COLO668 (cell line): ENCODE measurements at regions not wholly inside any gene's neighbourhood (a gene's known extent, or its start where the extent isn't known, plus 50 kb on each side); places are given as distances from the start of the nearest gene placed in this dataset.
"Not testable (repeated sequence)": the region's sequence is repeated elsewhere in the genome, so short reads cannot be mapped to it uniquely, and the experiment has no call there.

Experiments
- DNase-seq: peaks from one replicate; lab custom pipeline; 2025; ENCODE audit not compliant: unreplicated experiment; lab: John Stamatoyannopoulos, UW

DNA sequence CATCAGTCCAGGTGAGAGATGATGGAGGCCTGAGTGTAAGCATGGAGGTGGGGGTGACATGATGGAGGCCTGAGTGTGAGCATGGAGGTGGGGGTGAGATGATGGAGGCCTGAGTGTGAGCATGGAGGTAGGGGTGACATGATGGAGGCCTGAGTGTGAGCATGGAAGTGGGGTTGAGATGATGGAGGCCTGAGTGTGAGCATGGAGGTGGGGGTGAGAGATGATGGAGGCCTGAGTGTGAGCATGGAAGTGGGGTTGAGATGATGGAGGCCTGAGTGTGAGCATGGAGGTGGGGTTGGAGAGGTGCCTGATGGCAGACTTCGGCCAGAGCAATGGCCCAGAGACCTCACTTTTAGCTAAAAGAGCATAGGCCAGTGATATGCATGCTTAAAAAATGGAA is 269.9 kb upstream of the PLPP4 start:
- DNase-seq: not testable (repeated sequence)

DNA sequence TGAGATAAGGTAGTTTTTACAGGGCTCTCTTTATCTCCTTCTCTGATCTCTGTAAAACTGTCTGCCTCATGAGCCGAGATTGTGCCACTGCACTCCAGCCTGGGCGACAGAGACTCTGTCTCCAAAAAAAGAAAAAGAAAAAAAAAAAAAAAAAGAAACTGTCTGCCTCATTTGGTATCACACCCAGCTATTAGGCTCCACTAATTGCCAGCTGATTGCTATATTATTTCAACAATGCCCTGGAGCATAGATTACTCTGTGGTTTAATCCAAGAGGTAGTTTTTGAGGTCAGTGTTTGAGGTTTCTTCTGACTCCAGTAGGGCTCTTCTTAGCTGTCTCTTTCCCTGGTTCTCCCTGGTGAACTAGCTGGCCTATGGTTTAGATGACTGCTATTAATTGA is 268.1 kb upstream of the PLPP4 start:
- DNase-seq: no peak

DNA sequence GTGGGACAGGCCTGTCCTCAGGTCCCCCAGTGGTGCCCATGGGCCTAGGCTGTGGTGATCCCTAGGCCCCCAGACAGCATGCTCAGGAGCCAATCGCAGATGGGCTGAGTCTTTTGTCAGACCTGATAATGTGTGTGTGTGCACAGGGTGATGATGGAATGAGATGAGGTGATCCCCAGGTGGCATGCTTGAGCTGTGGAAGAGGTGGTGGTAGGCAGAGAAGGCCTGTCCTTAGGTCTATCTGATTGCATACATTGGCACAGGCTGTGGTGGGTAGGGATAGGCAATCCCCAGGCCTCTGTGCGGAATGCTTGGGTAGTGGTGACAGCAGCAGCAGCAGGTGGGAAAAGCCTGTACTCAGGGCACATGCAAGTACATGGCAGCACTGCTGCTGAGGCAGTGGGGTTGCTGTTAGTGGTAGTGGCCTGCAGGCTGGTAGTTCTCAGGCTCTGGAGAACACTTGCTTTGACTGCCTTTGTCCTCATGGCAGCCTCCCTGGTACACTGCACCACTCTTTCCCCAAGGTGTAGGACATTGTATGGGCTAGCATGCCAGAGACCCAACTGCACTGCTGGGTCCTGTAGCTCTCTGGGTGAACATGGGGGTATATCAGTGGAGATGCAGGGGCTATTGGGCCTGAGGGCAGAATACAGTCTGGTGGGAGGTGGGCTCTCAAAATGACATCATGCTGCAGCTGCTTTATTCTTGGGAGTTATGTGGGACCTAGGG is 260.9 kb upstream of the PLPP4 start:
- DNase-seq: no peak

DNA sequence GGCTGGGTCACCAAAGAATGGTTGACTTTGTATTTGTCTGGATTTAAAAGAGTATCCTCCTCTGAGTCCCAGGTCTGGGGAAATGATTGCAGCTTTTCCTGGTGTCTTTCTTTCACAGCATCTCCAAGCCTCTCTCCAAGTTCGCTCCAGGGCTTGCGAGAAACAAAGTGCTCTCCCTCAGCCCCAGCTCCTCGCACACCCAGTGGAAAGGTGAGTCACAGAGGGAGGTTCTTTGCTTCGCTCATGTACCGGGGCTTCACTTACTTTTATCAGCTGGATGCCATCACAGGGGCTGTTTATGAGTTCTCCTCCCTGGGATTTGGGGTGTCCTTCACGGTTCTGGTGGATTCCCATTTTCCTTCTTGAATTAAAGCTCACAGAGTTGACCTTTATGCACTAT is 252.2 kb upstream of the PLPP4 start:
- no peak for DNase-seq

DNA sequence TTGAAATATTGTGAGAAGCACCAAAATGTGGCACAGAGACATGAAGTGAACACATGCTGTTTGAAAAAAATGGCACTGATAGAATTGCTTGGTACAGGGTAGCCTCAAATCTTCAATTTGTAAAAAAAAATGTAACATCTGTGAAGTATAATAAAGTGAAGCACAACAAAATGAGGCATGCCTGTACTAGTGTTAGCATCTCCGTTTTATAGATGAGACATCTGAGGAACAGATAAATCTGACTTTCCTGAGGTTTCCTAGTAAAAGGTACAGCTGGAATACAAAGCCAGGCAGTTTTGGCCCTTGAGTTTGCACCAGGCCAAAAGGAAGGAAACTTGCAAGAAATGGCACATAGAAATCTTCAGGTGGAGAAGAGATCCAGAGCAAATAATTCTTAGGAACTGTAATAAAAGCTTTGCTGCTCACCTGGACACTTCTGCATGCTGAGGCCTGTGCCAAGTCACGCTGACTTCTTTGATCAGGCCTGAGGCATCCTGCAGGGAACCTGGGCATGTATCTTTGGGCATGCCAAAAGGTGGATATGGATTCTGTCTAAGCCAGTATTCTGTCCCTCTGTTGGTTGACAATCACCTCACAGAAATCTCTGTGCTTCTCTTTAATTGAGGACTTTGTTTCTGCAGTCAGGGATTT is 251.5 kb upstream of the PLPP4 start:
- DNase-seq: no peak

DNA sequence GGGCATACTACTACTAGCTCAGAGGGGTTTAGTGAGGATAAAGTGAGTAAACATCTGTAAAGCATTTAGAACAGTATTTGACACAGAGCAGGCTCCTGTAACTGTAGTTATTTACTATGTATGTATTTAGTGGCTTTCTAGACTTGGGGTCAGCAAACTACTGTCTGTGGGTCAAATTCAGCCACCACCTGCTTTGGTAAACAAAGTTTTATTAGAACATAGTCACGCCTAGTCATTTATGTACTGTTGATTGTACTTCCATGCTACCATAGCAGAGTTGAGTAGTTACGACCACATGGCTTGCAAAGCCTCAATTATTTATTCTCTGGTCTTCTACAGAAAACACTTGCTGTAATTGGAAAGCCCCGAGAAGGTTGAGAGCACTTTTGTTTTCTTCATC is 248.5 kb upstream of the PLPP4 start:
- DNase-seq: no peak

DNA sequence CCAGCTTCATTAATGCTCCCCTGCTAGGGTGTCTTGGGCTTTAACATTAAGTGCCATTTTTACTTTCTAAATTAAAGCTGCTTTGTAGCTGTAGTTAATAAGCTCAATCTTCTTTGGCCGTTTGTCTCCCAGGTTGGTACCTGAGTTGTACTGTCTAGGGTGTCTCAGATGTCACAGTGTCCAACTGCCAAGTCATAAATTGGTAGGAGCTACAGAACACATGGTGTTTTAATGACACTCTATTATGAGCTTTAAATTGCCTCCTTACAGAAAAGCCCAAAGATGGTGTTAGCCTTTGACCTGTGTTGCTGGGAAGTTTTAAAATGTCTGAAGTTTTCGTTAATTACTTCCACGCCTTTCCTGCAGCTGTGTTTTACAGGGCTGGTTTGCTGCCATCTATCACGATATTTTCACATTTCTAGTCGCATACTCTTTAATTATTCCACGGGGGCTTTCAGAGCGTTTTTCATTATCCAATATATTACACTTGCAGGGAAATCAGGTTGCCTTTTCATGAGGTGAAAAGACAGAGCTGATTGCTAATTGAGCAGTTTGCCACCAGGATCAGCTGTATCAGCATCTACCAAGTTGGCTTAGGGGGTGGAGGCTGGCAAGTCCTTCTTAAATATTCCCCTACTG is 247.8 kb upstream of the PLPP4 start:
- no peak for DNase-seq

DNA sequence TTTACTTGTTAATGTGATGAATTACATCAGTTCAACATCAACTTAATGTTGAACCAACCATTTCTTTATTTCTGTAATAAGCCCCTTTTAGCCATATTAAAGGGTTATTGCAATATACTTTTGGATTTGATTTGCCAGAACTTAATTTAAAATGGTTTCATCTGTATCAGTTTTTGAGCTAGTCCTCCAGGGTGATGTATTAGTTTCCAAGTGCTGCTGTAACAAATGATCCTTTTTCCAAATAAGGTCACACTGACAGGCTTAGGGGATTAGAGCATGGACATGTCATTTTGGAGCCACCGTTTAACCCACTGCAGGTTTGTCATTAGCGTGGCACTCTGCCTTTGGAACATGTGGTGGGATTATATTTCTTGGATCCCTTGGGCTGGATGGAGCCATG is 244.8 kb upstream of the PLPP4 start:
- no peak for DNase-seq

DNA sequence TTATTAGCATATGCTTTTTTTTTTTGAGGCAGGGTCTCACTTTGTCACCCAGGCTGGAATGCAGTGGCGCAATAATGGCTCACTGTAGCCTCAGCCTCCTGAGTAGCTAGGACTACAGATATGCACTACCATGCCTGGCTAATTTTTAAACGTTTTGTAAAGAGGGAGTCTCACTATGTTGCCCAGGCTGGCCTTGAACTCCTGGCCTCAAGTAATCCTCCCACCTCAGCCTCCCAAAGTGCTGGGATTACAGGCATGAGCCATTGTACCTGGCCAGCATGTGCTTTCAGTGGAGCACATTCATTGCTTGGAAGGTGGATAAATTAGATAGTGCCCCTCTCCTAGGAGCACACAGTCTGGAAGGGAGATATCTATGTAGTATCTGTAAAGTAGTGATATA is 243.7 kb upstream of the PLPP4 start:
- DNase-seq: not testable (repeated sequence)

GRCh38 chr10:120217736-120218135 is 239.3 kb upstream of the PLPP4 start:
- DNase-seq: no peak

- peak; percentile 2 for DNase-seq
Observed at GRCh38 chr10:120221873-120222485, 235.0 kb upstream of the PLPP4 start.

- DNase-seq: no peak
Observed at GRCh38 chr10:120229641-120230040, 227.4 kb upstream of the PLPP4 start.

DNA sequence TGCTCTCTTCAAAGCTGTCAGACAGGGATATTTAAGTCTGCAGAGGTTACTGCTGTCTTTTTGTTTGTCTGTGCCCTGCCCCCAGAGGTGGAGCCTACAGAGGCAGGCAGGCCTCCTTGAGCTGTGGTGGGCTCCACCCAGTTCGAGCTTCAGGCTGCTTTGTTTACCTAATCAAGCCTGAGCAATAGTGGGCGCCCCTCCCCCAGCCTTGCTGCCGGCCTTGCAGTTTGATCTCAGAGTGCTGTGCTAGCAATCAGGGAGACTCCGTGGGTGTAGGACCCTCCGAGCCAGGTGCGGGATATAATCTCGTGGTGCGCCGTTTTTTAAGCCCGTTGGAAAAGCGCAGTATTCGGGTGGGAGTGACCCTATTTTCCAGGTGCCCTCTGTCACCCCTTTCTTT is 217.3 kb upstream of the PLPP4 start:
- DNase-seq: not testable (repeated sequence)

GRCh38 chr10:120251821-120252442 is 205.1 kb upstream of the PLPP4 start:
- no peak for DNase-seq

DNA sequence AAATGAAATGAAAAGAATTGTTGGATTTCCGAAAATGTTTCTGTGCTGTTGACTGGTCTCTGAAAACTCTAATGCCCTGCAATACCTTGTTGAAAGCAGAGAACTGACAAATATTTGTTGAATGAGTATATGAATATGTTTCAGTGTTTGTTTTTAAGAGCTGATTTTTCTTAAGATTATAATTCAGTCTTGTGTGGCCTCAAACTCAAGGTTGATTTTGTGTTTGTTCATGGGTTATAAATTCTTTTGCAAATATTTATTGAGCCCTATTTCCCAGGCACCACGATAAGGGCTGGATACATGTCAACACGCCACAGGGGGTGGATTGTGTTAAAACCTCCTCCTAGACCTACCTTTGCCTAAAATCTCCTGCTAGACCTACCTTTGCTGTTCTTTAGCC is 203.9 kb upstream of the PLPP4 start:
- no peak for DNase-seq

GRCh38 chr10:120260456-120260855 is 196.6 kb upstream of the PLPP4 start:
- DNase-seq: no peak

DNA sequence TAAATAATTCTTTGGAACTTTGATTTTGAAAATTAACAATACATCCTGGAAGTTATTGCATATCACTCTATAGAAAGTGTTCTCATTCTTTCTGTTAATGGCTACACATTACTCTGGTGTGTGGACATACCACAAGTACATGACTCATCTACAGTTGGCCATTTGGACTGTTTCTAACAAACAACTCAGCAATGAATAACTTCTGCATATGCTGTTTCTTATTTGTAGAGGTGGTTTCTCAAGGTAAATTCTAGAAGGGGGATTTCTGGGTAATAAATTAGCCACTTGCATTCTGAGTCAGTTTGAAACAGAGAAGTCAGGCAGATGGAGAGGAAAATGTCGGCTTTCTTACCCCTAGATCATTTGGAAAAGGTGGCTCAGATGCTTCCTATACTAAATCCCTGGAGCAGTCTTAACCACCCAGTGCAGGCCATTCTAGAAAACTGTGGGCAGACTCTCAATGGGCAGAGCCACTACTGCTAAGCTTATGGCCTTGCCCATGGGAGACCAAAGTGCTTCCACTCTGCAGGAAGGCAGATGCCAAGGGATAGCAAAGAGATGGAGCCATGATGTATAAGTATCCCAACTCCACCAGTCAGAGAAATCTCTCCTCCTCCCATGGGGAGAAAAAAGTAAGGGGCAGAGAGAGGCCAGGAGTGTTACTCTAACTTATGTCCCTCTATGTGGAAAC is 194.0 kb upstream of the PLPP4 start:
- no peak for DNase-seq

GRCh38 chr10:120266022-120266421 is 191.0 kb upstream of the PLPP4 start:
- no peak for DNase-seq

DNA sequence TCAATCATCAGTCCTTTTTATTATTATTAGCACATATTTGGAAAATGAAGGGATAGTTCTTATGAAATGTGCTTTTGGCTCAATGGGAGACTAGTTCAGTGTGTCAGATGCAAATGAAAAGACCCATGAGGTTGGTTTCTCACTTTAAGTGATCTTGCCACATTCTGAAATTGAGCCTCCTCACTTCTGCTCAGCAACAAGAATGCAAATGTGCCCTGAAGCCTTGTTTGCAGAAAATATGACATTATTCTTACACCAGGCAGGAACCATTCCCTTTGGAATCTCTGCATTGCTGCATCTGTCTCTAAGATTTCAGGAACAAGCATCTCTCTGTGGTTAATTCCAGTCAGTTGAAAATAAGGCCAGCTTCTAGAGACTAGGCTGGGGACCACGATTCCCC is 186.1 kb upstream of the PLPP4 start:
- no peak for DNase-seq

GRCh38 chr10:120271696-120272095 is 185.3 kb upstream of the PLPP4 start:
- DNase-seq: no peak

GRCh38 chr10:120272350-120272749 is 184.7 kb upstream of the PLPP4 start:
- DNase-seq: no peak
